GM12864 (cell line): ENCODE measurements at regions not wholly inside any gene's neighbourhood (a gene's known extent, or its start where the extent isn't known, plus 50 kb on each side); places are given as distances from the start of the nearest gene placed in this dataset.

Experiments
- DNase-seq: peaks from one replicate; pipeline ENCODE4 v3.0.0-alpha.2; 2011; ENCODE audit warnings: low read depth
- H3K4me3 ChIP-seq: 2 replicates; pipeline ENCODE4 v1.5.1; 2011; ENCODE audit warnings: mild to moderate bottlenecking, low read depth, low read length, control low read depth
- CTCF ChIP-seq: IDR thresholded peaks from 2 replicates; pipeline ENCODE4 v1.5.1; 2011; ENCODE audit warnings: low read depth, mild to moderate bottlenecking, moderate library complexity, low read length, control low read depth, inconsistent platforms; ENCODE audit errors: missing control alignments

- TF ChIP-seq CTCF = peak; percentile 33
- no peak for DNase-seq
- peak overlapping the region; percentile 51 for H3K4me3 ChIP-seq
Observed at GRCh38 chr5:56481428-56482357, 248.6 kb upstream of the ANKRD55 start.

- DNase-seq = no peak
- no peak for TF ChIP-seq CTCF
- peak overlapping the region; percentile 51 for H3K4me3 ChIP-seq
Observed at GRCh38 chr5:56480705-56481427, 247.7 kb upstream of the ANKRD55 start.

- TF ChIP-seq CTCF = no peak
- peak overlapping the region; percentile 51 for H3K4me3 ChIP-seq
- no peak for DNase-seq
Observed at GRCh38 chr5:56480078-56480704, 247.1 kb upstream of the ANKRD55 start.

GRCh38 chr5:56479696-56480077 is 246.6 kb upstream of the ANKRD55 start:
- no peak for DNase-seq
- TF ChIP-seq CTCF = no peak
- no peak overlapping the region for H3K4me3 ChIP-seq

- no peak for TF ChIP-seq CTCF
- DNase-seq = no peak
- no peak overlapping the region for H3K4me3 ChIP-seq
Observed at GRCh38 chr5:56479126-56479525, 246.0 kb upstream of the ANKRD55 start.

GRCh38 chr5:56478062-56478461 is 244.9 kb upstream of the ANKRD55 start:
- no peak overlapping the region for H3K4me3 ChIP-seq
- DNase-seq = no peak

More at GRCh38 chr5:56478062-56478461, 244.9 kb upstream of the ANKRD55 start:
- no peak for TF ChIP-seq CTCF
